Pancreas (tissue), 10 donors: ENCODE measurements at regions not wholly inside any gene's neighbourhood (a gene's known extent, or its start where the extent isn't known, plus 50 kb on each side); places are given as distances from the start of the nearest gene placed in this dataset.

Experiments used
- ATAC-seq, 4 donors: fragments of 200-7000 bp; cut with Tn5 transposase; one replicate each; pipeline versions ENCODE4 v1.8.0 to v1.9.1; 2020; ENCODE audit warnings: mild to moderate bottlenecking in 4 of 4, moderate library complexity in 4 of 4
- DNase-seq, 6 donors: peaks; one replicate each; pipeline ENCODE4 v3.0.0-alpha.2; 2020
- FAIRE-seq: peaks from 2 replicates; lab custom pipeline; 2012; peaks lifted over from hg19 to GRCh38; lab: Jason Lieb, UNC
- H3K27ac ChIP-seq, 4 donors: fragments of 200-600 bp; sonication (generic); 1 replicate in 3 of 4; 2 replicates in 1 of 4; pipeline versions ENCODE4 v1.5.0 to v1.8.0; 2020
- H3K27me3 ChIP-seq, 4 donors: fragments of 200-600 bp; one replicate each; pipeline ENCODE4 v1.8.0; 2021
- H3K36me3 ChIP-seq, 3 donors: fragments of 200-600 bp; sonication (generic) in 1 of 3; one replicate each; pipeline versions ENCODE4 v1.5.0 to v1.8.0; 2020 to 2021
- H3K4me1 ChIP-seq, 3 donors: fragments of 200-600 bp; one replicate each; pipeline ENCODE4 v1.8.0; 2021
- H3K4me3 ChIP-seq, 4 donors: fragments of 200-600 bp; sonication (generic) in 2 of 4; one replicate each; pipeline versions ENCODE4 v1.5.0 to v1.8.0; 2020 to 2021
- H3K9me3 ChIP-seq, 4 donors: fragments of 200-600 bp; one replicate each; pipeline ENCODE4 v1.8.0; 2021
- CTCF ChIP-seq, 4 donors: fragments of 200-600 bp; sonication (generic) in 3 of 4; IDR thresholded peaks; one replicate each; pipeline versions ENCODE4 v1.5.0 to v1.8.0; 2021; ENCODE audit warnings: antibody characterized with exemption in 4 of 4
- WGBS, 2 donors: extraction: QIAGEN DNeasy Blood & Tissue Kit; methylation state at CpG; one replicate each; pipeline ENCODE4 v1.1.7; 2013; 5-methylcytosine and 5-hydroxymethylcytosine counted together
- intact Hi-C, 3 donors: fragments of 100-400 bp; cut with DNase I; formaldehyde crosslinking; loops; one replicate each; pipeline versions ENCODE4 v1.11.1 to v1.14.2; 2022
- donor health status: healthy with polysubstance abuse.
- donor health status: DM: no; HTN: no; CAD: no; lungs with moderate emphysema.
- donor health status: DM: no; HTN: no; CAD: no.
- donor health status: control.
- donor health status: control.
- donor health status: Bipolar disorder and iron deficiency.
- donor health status: DM: yes; HTN: yes; CAD: no.
- donor health status: DM: no; HTN: no; CAD: no.
- donor health status: DM: no; HTN: no; CAD: no.
- donor health status: DM: yes; HTN: yes; CAD: no.

GRCh38 chr7:33764752-33765451 lies 140.4 kb upstream of the BMPER start:
- Histone ChIP-seq H3K36me3 (no peaks in the 10 kb centered on the region), H3K9me3 (no peaks in the 10 kb centered on the region), H3K4me1 (peaks cover 0 to 5% (median 3%) of the 10 kb centered on the region in 3 donors), H3K27ac (peak overlapping the region in 2 of 4 donors; percentile 1 to 33), H3K4me3 (no peak overlapping the region), H3K27me3 (no peaks in the 10 kb centered on the region)
- FAIRE-seq (no peak), DNase-seq (peak in 2 of 6 donors; percentile 17 to 54), ATAC-seq (peak; percentile 88 to 95 (median 94))
- no peak for TF ChIP-seq CTCF (IDR thresholded peaks at IDR 0.05)
- WGBS, 2 donors, result 18 to 21% methylated on average over 7 of the region's 7 CpGs
- intact Hi-C loops, result no loop called here

DNA sequence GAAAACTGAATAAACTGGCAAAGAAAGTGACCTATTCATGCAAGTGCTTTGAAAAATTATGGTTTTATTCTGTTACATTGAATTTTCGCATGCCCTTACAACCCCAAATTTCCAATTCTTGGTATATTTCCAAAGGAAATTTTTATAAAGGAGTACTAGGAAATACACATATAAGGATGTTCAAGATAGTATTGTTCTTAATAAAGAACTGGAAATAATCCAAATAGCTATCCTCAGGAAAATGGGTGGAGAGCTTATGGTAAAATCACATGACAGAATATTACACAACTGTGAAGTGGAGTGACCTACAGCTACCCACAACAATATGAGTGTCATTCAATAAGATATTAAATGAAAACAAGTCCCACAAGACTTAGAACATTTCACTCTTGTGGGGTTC lies 138.9 kb upstream of the BMPER start:
- Histone ChIP-seq H3K36me3 (no peaks in the 10 kb centered on the region), H3K27ac (no peak overlapping the region), H3K4me3 (no peak overlapping the region), H3K4me1 (peaks cover 0 to 5% (median 3%) of the 10 kb centered on the region in 3 donors), H3K27me3 (no peaks in the 10 kb centered on the region), H3K9me3 (no peaks in the 10 kb centered on the region)
- no peak for DNase-seq
- intact Hi-C loops, result no loop called here
- ATAC-seq, result no peak
- 54 to 86% methylated on average over 1 of the region's 1 CpG for WGBS, 2 donors
- TF ChIP-seq CTCF (IDR thresholded peaks at IDR 0.05), result no peak
- no peak for FAIRE-seq

DNA sequence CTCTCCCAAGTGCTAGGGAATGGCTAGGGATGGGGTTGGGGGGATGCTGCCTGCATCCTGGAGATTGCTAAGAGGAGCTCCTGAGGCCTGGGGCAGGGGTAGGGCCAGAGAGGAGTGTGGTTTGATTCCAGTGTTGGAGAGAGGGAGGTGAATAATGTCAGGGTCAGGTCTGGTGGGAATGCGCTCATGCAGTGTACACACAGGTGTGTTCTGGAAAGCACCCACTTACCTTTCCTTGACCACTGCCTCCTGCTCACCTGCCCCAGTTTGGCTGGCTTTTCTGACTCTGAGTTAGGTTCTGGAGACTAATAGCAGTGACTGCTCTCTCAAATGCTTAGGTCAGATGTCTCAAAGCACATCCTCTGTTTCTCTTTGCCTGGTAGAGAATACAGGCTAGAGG lies 135.4 kb upstream of the BMPER start:
- no peak for TF ChIP-seq CTCF (IDR thresholded peaks at IDR 0.05)
- Histone ChIP-seq H3K4me3 (no peak overlapping the region), H3K9me3 (no peaks in the 10 kb centered on the region), H3K27me3 (no peaks in the 10 kb centered on the region), H3K36me3 (no peaks in the 10 kb centered on the region), H3K4me1 (peaks cover 0 to 3% (median 0%) of the 10 kb centered on the region in 3 donors), H3K27ac (no peak overlapping the region)
- 93 to 100% methylated on average over 1 of the region's 1 CpG for WGBS, 2 donors
- DNase-seq (no peak), ATAC-seq (no peak), FAIRE-seq (no peak)
- intact Hi-C loops, result no loop called here

DNA sequence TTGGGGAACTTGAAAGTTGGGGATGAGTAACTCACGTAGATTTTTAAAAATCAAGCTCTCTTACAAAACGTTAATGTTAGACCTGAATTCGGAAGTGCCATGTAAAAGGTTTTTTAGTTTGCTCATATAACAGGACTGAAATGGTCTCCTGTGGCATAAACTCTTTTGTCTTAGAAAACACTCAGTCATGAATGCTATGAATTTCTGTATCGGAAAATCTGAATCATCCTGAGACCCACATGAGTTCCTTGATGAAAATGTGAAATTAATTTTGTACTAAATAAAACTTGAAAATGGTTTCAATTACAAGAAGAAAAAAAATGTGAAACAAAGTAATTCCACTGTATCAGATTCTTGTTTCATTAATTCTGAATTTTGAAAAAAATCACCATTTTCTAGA lies 134.8 kb upstream of the BMPER start:
- H3K36me3 ChIP-seq, result no peaks in the 10 kb centered on the region
- H3K9me3 ChIP-seq, result no peaks in the 10 kb centered on the region
- WGBS, 2 donors, result 86 to 94% methylated on average over 4 of the region's 4 CpGs
- intact Hi-C loops, result no loop called here
- H3K27me3 ChIP-seq, result no peaks in the 10 kb centered on the region
- no peak for ATAC-seq
- DNase-seq, result no peak
- H3K4me3 ChIP-seq, result no peak overlapping the region
- TF ChIP-seq CTCF (IDR thresholded peaks at IDR 0.05), result no peak
- no peak overlapping the region for H3K27ac ChIP-seq
- no peak for FAIRE-seq
- H3K4me1 ChIP-seq, result peaks cover 0 to 3% (median 0%) of the 10 kb centered on the region in 3 donors

GRCh38 chr7:33771422-33771821 lies 133.9 kb upstream of the BMPER start:
- Histone ChIP-seq H3K27ac (no peak overlapping the region), H3K36me3 (no peaks in the 10 kb centered on the region), H3K27me3 (no peaks in the 10 kb centered on the region), H3K4me1 (peaks cover 0 to 3% (median 0%) of the 10 kb centered on the region in 3 donors), H3K9me3 (no peaks in the 10 kb centered on the region), H3K4me3 (no peak overlapping the region)
- intact Hi-C loops, result no loop called here
- no peak for ATAC-seq
- FAIRE-seq, result no peak
- DNase-seq, result no peak
- TF ChIP-seq CTCF (IDR thresholded peaks at IDR 0.05), result no peak
- WGBS, 2 donors, result 65 to 92% methylated on average over 3 of the region's 3 CpGs
